Left colon (tissue), 2 donors: ENCODE measurements at regions not wholly inside any gene's neighbourhood (a gene's known extent, or its start where the extent isn't known, plus 50 kb on each side); places are given as distances from the start of the nearest gene placed in this dataset.

ENCODE experiments used
- ATAC-seq: fragments of 200-7000 bp; cut with Tn5 transposase; one replicate; pipeline ENCODE4 v1.9.1; 2020; ENCODE audit warnings: mild to moderate bottlenecking, moderate library complexity
- DNase-seq, 2 donors: peaks; one replicate each; pipeline ENCODE4 v3.0.0-alpha.2; 2020
- intact Hi-C, 2 donors: fragments of 100-400 bp; cut with DNase I in 1 of 2; cut with micrococcal nuclease in 1 of 2; formaldehyde crosslinking; loops; one replicate each; pipeline versions ENCODE4 v1.11.2 to v1.14.0; 2022; cut with DNase I, micrococcal nuclease
- donor health status: DM: no; HTN: no; CAD: no.
- donor health status: DM: yes; HTN: yes; CAD: no.

GRCh38 chr5:65068410-65068809 is 299.7 kb downstream of the CWC27 start:
- ATAC-seq = no peak
- DNase-seq = no peak

GRCh38 chr5:65070026-65070425 is 301.3 kb downstream of the CWC27 start:
- intact Hi-C loops = no loop called here
- ATAC-seq = no peak
- DNase-seq = no peak

More at GRCh38 chr5:65068410-65068809, 299.7 kb downstream of the CWC27 start:
- intact Hi-C loops = no loop called here

- no peak for DNase-seq
- intact Hi-C loops = no loop called here
- ATAC-seq = no peak
These were observed 304.1 kb downstream of the CWC27 start for GRCh38 chr5:65072850-65073249.

GRCh38 chr5:65073250-65073661 is 304.5 kb downstream of the CWC27 start:
- intact Hi-C loops = no loop called here
- DNase-seq (no peak), ATAC-seq (no peak)

GRCh38 chr5:65075623-65076250 is 307.0 kb downstream of the CWC27 start:
- intact Hi-C loops = no loop called here
- DNase-seq = no peak
- no peak for ATAC-seq

- intact Hi-C loops = no loop called here
- DNase-seq = peak in 1 of 2 donors; percentile 33
- ATAC-seq = peak; percentile 55
These were observed 307.6 kb downstream of the CWC27 start for GRCh38 chr5:65076251-65076869.

GRCh38 chr5:65077653-65078052 is 308.9 kb downstream of the CWC27 start:
- ATAC-seq (no peak), DNase-seq (no peak)
- intact Hi-C loops = no loop called here

- ATAC-seq (no peak), DNase-seq (no peak)
- intact Hi-C loops = no loop called here
These were observed 309.6 kb downstream of the CWC27 start for GRCh38 chr5:65078331-65078730.

GRCh38 chr5:65081071-65081470 is 312.3 kb downstream of the CWC27 start:
- intact Hi-C loops = no loop called here
- ATAC-seq (no peak), DNase-seq (no peak)

- DNase-seq (no peak), ATAC-seq (no peak)
- intact Hi-C loops = no loop called here
These were observed 316.2 kb downstream of the CWC27 start for GRCh38 chr5:65084795-65085515.

- DNase-seq (no peak), ATAC-seq (no peak)
- intact Hi-C loops = no loop called here
These were observed 316.8 kb downstream of the CWC27 start for GRCh38 chr5:65085516-65085850.

- intact Hi-C loops = no loop called here
- ATAC-seq (no peak), DNase-seq (no peak)
These were observed 317.6 kb downstream of the CWC27 start for GRCh38 chr5:65086234-65086890.

- intact Hi-C loops = no loop called here
- ATAC-seq (no peak), DNase-seq (no peak)
These were observed 318.4 kb downstream of the CWC27 start for GRCh38 chr5:65087154-65087553.

- intact Hi-C loops = no loop called here
- ATAC-seq = no peak
These were observed 325.5 kb downstream of the CWC27 start for GRCh38 chr5:65094279-65094678.

GRCh38 chr5:65098393-65098792 is 329.7 kb downstream of the CWC27 start:
- intact Hi-C loops = no loop called here
- no peak for ATAC-seq
- no peak for DNase-seq

More at GRCh38 chr5:65094279-65094678, 325.5 kb downstream of the CWC27 start:
- no peak for DNase-seq
